ENCODE measurements at regions not wholly inside any gene's neighbourhood (a gene's known extent, or its start where the extent isn't known, plus 50 kb on each side); places are given as distances from the start of the nearest gene placed in this dataset.

DNA sequence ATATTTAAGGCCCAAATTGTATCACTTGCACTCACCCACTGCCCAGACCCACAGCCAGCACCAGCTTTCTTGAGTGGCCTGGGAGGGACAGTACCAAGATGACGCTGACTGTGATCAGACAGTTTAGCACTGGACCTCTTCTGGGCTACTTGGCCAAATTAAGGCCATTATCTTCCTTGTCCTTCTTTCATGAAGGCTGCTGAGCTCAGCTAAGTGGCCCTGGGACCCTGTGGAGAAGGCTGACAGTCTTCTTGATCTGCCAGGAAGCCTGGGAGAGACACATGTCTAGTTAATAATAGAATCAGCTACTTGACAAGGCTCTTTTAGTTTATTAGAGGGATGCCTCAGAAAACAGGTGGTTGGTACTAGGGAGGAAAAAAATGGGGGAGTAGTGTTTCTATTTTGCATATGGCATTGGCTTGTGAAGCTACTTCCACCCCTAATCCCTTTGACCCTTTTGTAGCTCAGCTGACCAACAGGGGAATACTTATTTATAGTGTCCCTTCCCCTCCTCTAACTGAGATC lies 127.9 kb upstream of the NTM start:
- ATAC-seq = no peak
- TF ChIP-seq, protein P1, sequence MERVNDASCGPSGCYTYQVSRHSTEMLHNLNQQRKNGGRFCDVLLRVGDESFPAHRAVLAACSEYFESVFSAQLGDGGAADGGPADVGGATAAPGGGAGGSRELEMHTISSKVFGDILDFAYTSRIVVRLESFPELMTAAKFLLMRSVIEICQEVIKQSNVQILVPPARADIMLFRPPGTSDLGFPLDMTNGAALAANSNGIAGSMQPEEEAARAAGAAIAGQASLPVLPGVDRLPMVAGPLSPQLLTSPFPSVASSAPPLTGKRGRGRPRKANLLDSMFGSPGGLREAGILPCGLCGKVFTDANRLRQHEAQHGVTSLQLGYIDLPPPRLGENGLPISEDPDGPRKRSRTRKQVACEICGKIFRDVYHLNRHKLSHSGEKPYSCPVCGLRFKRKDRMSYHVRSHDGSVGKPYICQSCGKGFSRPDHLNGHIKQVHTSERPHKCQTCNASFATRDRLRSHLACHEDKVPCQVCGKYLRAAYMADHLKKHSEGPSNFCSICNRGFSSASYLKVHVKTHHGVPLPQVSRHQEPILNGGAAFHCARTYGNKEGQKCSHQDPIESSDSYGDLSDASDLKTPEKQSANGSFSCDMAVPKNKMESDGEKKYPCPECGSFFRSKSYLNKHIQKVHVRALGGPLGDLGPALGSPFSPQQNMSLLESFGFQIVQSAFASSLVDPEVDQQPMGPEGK (CRISPR knock-in tag; IDR thresholded peaks at IDR 0.05; ENCODE audit: borderline replicate concordance) = no peak
- TF ChIP-seq ZNF565 (CRISPR knock-in tag; conservative IDR thresholded peaks at IDR 0.05; ENCODE audit: low read depth) (no peak), OSR1 (CRISPR knock-in tag; IDR thresholded peaks at IDR 0.05) (no peak), ESRRG (CRISPR knock-in tag; IDR thresholded peaks at IDR 0.05) (no peak), CSDC2 (CRISPR knock-in tag; IDR thresholded peaks at IDR 0.05) (no peak), ZFP3 (CRISPR knock-in tag; IDR thresholded peaks at IDR 0.05) (no peak), TOX (CRISPR knock-in tag; IDR thresholded peaks at IDR 0.05; ENCODE audit: borderline replicate concordance) (no peak), ISL1 (CRISPR knock-in tag; IDR thresholded peaks at IDR 0.05) (no peak), PPARA (CRISPR knock-in tag; IDR thresholded peaks at IDR 0.05; ENCODE audit: borderline replicate concordance) (no peak), RARB (CRISPR knock-in tag; IDR thresholded peaks at IDR 0.05) (no peak), BACH2 (CRISPR knock-in tag; IDR thresholded peaks at IDR 0.05; ENCODE audit: borderline replicate concordance) (no peak), ZC3H10 (CRISPR knock-in tag; IDR thresholded peaks at IDR 0.05) (no peak), SNAI2 (CRISPR knock-in tag; IDR thresholded peaks at IDR 0.05) (no peak)
- TF ChIP-seq, protein P2, sequence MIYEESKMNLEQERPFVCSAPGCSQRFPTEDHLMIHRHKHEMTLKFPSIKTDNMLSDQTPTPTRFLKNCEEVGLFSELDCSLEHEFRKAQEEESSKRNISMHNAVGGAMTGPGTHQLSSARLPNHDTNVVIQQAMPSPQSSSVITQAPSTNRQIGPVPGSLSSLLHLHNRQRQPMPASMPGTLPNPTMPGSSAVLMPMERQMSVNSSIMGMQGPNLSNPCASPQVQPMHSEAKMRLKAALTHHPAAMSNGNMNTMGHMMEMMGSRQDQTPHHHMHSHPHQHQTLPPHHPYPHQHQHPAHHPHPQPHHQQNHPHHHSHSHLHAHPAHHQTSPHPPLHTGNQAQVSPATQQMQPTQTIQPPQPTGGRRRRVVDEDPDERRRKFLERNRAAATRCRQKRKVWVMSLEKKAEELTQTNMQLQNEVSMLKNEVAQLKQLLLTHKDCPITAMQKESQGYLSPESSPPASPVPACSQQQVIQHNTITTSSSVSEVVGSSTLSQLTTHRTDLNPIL (CRISPR knock-in tag; IDR thresholded peaks at IDR 0.05; ENCODE audit: low read depth) = no peak
- TF ChIP-seq, protein P3, sequence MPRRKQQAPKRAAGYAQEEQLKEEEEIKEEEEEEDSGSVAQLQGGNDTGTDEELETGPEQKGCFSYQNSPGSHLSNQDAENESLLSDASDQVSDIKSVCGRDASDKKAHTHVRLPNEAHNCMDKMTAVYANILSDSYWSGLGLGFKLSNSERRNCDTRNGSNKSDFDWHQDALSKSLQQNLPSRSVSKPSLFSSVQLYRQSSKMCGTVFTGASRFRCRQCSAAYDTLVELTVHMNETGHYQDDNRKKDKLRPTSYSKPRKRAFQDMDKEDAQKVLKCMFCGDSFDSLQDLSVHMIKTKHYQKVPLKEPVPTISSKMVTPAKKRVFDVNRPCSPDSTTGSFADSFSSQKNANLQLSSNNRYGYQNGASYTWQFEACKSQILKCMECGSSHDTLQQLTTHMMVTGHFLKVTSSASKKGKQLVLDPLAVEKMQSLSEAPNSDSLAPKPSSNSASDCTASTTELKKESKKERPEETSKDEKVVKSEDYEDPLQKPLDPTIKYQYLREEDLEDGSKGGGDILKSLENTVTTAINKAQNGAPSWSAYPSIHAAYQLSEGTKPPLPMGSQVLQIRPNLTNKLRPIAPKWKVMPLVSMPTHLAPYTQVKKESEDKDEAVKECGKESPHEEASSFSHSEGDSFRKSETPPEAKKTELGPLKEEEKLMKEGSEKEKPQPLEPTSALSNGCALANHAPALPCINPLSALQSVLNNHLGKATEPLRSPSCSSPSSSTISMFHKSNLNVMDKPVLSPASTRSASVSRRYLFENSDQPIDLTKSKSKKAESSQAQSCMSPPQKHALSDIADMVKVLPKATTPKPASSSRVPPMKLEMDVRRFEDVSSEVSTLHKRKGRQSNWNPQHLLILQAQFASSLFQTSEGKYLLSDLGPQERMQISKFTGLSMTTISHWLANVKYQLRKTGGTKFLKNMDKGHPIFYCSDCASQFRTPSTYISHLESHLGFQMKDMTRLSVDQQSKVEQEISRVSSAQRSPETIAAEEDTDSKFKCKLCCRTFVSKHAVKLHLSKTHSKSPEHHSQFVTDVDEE (CRISPR knock-in tag; IDR thresholded peaks at IDR 0.05) = no peak
- TF ChIP-seq, protein P4, sequence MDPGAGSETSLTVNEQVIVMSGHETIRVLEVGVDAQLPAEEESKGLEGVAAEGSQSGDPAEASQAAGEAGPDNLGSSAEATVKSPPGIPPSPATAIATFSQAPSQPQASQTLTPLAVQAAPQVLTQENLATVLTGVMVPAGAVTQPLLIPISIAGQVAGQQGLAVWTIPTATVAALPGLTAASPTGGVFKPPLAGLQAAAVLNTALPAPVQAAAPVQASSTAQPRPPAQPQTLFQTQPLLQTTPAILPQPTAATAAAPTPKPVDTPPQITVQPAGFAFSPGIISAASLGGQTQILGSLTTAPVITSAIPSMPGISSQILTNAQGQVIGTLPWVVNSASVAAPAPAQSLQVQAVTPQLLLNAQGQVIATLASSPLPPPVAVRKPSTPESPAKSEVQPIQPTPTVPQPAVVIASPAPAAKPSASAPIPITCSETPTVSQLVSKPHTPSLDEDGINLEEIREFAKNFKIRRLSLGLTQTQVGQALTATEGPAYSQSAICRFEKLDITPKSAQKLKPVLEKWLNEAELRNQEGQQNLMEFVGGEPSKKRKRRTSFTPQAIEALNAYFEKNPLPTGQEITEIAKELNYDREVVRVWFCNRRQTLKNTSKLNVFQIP (CRISPR knock-in tag; IDR thresholded peaks at IDR 0.05; ENCODE audit: borderline replicate concordance, low read depth) = no peak

DNA sequence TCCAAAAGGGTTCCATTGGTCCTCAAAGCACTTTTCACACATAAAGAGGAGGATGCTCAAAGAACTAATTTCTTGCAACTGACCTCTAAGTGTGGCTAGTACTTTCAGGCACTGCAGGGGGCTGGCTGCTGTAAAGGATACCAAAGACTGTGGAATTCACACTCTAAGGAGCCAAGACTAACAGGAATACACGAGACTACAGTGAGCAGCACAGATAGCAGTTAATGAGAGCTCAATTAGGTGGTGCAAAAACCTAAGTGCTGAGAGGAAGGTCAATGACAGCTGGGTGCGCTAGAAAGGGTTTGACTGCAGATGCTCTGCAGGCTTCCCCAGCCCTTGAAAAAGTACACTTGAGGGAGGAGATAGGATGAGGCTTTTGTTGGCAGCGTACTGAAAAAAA lies 124.3 kb upstream of the NTM start:
- ATAC-seq = no peak
- TF ChIP-seq CSDC2 (CRISPR knock-in tag; IDR thresholded peaks at IDR 0.05) = no peak
- no peak for TF ChIP-seq ESRRG (CRISPR knock-in tag; IDR thresholded peaks at IDR 0.05)

DNA sequence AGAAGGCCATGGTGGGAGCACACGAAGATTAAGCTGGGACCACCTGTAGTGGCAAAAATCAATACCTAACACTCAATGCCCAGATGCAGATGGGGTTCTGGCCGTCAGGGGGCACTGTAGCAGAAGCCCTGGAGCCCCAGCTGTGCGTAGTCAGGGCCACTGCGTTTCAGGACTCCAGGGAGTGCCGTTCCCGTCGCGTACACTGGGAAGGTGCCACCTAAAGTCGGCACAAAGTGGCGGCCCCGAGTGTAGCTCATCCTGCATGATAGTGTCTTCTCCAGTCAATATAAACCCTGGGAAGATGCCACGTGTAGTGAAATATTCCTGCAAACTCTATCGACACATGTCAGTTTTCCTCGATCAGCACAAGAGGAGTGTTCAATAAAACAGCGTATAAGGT lies 123.8 kb upstream of the NTM start:
- TF ChIP-seq TCF4 (CRISPR knock-in tag; IDR thresholded peaks at IDR 0.05; ENCODE audit: borderline replicate concordance) = no peak
- no peak for TF ChIP-seq ARNTL (CRISPR knock-in tag; IDR thresholded peaks at IDR 0.05; ENCODE audit: borderline replicate concordance, low read depth)
- no peak for TF ChIP-seq GLIS3 (CRISPR knock-in tag; IDR thresholded peaks at IDR 0.05)
- TF ChIP-seq PPARA (CRISPR knock-in tag; IDR thresholded peaks at IDR 0.05; ENCODE audit: borderline replicate concordance) = no peak
- no peak for TF ChIP-seq RARB (CRISPR knock-in tag; IDR thresholded peaks at IDR 0.05)
- TF ChIP-seq ISL1 (CRISPR knock-in tag; IDR thresholded peaks at IDR 0.05) = no peak
- TF ChIP-seq CSDC2 (CRISPR knock-in tag; IDR thresholded peaks at IDR 0.05) = no peak
- TF ChIP-seq, protein P3 (CRISPR knock-in tag; IDR thresholded peaks at IDR 0.05) = no peak
- TF ChIP-seq, protein P5, sequence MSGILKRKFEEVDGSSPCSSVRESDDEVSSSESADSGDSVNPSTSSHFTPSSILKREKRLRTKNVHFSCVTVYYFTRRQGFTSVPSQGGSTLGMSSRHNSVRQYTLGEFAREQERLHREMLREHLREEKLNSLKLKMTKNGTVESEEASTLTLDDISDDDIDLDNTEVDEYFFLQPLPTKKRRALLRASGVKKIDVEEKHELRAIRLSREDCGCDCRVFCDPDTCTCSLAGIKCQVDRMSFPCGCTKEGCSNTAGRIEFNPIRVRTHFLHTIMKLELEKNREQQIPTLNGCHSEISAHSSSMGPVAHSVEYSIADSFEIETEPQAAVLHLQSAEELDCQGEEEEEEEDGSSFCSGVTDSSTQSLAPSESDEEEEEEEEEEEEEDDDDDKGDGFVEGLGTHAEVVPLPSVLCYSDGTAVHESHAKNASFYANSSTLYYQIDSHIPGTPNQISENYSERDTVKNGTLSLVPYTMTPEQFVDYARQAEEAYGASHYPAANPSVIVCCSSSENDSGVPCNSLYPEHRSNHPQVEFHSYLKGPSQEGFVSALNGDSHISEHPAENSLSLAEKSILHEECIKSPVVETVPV (CRISPR knock-in tag; IDR thresholded peaks at IDR 0.05) = no peak
- no peak for ATAC-seq

Data from SK-N-SH treated with all-trans-retinoic acid at 6 μM for 48 hours (cell line).